ENCODE measurements at regions not wholly inside any gene's neighbourhood (a gene's known extent, or its start where the extent isn't known, plus 50 kb on each side); places are given as distances from the start of the nearest gene placed in this dataset.

GRCh38 chr15:39462691-39463090, 118.2 kb upstream of the THBS1 start:
- TF ChIP-seq TAF1 (IDR thresholded peaks at IDR 0.05; ENCODE audit: low read depth, low read length) (no peak), POLR2A (IDR thresholded peaks at IDR 0.05; ENCODE audit: low read depth, low read length) (no peak), POLR2AphosphoS5 (IDR thresholded peaks at IDR 0.05; ENCODE audit: low read depth, low read length) (no peak), SPI1 (IDR thresholded peaks at IDR 0.05; ENCODE audit: low read depth, low read length) (no peak)
